Retinal pigment epithelial cell (primary cell): ENCODE measurements at regions not wholly inside any gene's neighbourhood (a gene's known extent, or its start where the extent isn't known, plus 50 kb on each side); places are given as distances from the start of the nearest gene placed in this dataset.

ENCODE experiments used
- DNase-seq: peaks from one replicate; pipeline ENCODE4 v3.0.0-alpha.2; 2010; ENCODE audit warnings: low read depth
- H3K4me3 ChIP-seq: 2 replicates; pipeline ENCODE4 v1.5.1; 2011; ENCODE audit warnings: mild to moderate bottlenecking, low read length, control low read depth, moderate library complexity
- CTCF ChIP-seq: conservative IDR thresholded peaks from 2 replicates; pipeline ENCODE4 v1.5.1; 2011; ENCODE audit warnings: low read depth, low read length, control low read depth, inconsistent platforms

- no peak for TF ChIP-seq CTCF
- no peak overlapping the region for H3K4me3 ChIP-seq
- DNase-seq = no peak
Observed at GRCh38 chr1:60470246-60470645, 396.7 kb upstream of the C1orf87 start.

- DNase-seq = no peak
- no peak overlapping the region for H3K4me3 ChIP-seq
- no peak for TF ChIP-seq CTCF
Observed at GRCh38 chr1:60463786-60464185, 390.2 kb upstream of the C1orf87 start.

GRCh38 chr1:60463146-60463545 is 389.6 kb upstream of the C1orf87 start:
- no peak for TF ChIP-seq CTCF

GRCh38 chr1:60461925-60462595 is 388.5 kb upstream of the C1orf87 start:
- no peak for DNase-seq

More at GRCh38 chr1:60463146-60463545, 389.6 kb upstream of the C1orf87 start:
- DNase-seq = no peak
- no peak overlapping the region for H3K4me3 ChIP-seq

GRCh38 chr1:60458111-60458510 is 384.5 kb upstream of the C1orf87 start:
- no peak overlapping the region for H3K4me3 ChIP-seq
- DNase-seq = no peak
- no peak for TF ChIP-seq CTCF

More at GRCh38 chr1:60461925-60462595, 388.5 kb upstream of the C1orf87 start:
- TF ChIP-seq CTCF = no peak
- H3K4me3 ChIP-seq = no peak overlapping the region

GRCh38 chr1:60449876-60450275 is 376.3 kb upstream of the C1orf87 start:
- TF ChIP-seq CTCF = no peak
- no peak overlapping the region for H3K4me3 ChIP-seq
- DNase-seq = no peak

- TF ChIP-seq CTCF = no peak
- no peak overlapping the region for H3K4me3 ChIP-seq
- DNase-seq = no peak
Observed at GRCh38 chr1:60448850-60449249, 375.3 kb upstream of the C1orf87 start.
